HG03045 (cell line): ENCODE measurements at regions not wholly inside any gene's neighbourhood (a gene's known extent, or its start where the extent isn't known, plus 50 kb on each side); places are given as distances from the start of the nearest gene placed in this dataset.
"Not testable (repeated sequence)": the region's sequence is repeated elsewhere in the genome, so short reads cannot be mapped to it uniquely, and the experiment has no call there.

Source experiments
- ATAC-seq: cut with Tn5 transposase; IDR thresholded peaks from one replicate; pipeline ENCODE4 v1.9.1; 2021; ENCODE audit warnings: mild to moderate bottlenecking, moderate library complexity; ENCODE audit not compliant: unreplicated experiment

GRCh38 chr16:18157854-18158253, 178.7 kb downstream of the NPIPA8 start:
- ATAC-seq = not testable (repeated sequence)

- not testable (repeated sequence) for ATAC-seq
Measured at GRCh38 chr16:18152832-18153231, 183.7 kb downstream of the NPIPA8 start.

GRCh38 chr16:18148132-18148531, 188.4 kb downstream of the NPIPA8 start:
- ATAC-seq = not testable (repeated sequence)

- not testable (repeated sequence) for ATAC-seq
Measured at GRCh38 chr16:18146601-18147142, 189.9 kb downstream of the NPIPA8 start.

- not testable (repeated sequence) for ATAC-seq
Measured at GRCh38 chr16:18142066-18142465, 194.5 kb downstream of the NPIPA8 start.

GRCh38 chr16:18136288-18136687, 200.2 kb downstream of the NPIPA8 start:
- ATAC-seq = not testable (repeated sequence)

- not testable (repeated sequence) for ATAC-seq
Measured at GRCh38 chr16:18135024-18135423, 201.5 kb downstream of the NPIPA8 start.

GRCh38 chr16:18131587-18131986, 204.9 kb downstream of the NPIPA8 start:
- not testable (repeated sequence) for ATAC-seq

- ATAC-seq = not testable (repeated sequence)
Measured at GRCh38 chr16:18130478-18131120, 205.9 kb downstream of the NPIPA8 start.

GRCh38 chr16:18127033-18127432, 209.5 kb downstream of the NPIPA8 start:
- ATAC-seq = not testable (repeated sequence)

- ATAC-seq = not testable (repeated sequence)
Measured at GRCh38 chr16:18119092-18119491, 217.4 kb downstream of the NPIPA8 start.

- ATAC-seq = not testable (repeated sequence)
Measured at GRCh38 chr16:18118684-18119083, 217.9 kb downstream of the NPIPA8 start.

- ATAC-seq = not testable (repeated sequence)
Measured at GRCh38 chr16:18118071-18118470, 218.5 kb downstream of the NPIPA8 start.

GRCh38 chr16:18104412-18104811, 232.1 kb downstream of the NPIPA8 start:
- not testable (repeated sequence) for ATAC-seq

- not testable (repeated sequence) for ATAC-seq
Measured at GRCh38 chr16:18101077-18101476, 235.5 kb downstream of the NPIPA8 start.

GRCh38 chr16:18092605-18093004, 243.9 kb downstream of the NPIPA8 start:
- not testable (repeated sequence) for ATAC-seq

GRCh38 chr16:18080658-18081363, 255.7 kb downstream of the NPIPA8 start:
- not testable (repeated sequence) for ATAC-seq

GRCh38 chr16:18077910-18078309, 258.6 kb downstream of the NPIPA8 start:
- not testable (repeated sequence) for ATAC-seq

GRCh38 chr16:18072161-18072560, 264.4 kb downstream of the NPIPA8 start:
- no peak for ATAC-seq

- ATAC-seq = no peak
Measured at GRCh38 chr16:18069683-18070082, 266.9 kb downstream of the NPIPA8 start.

GRCh38 chr16:18068477-18068876, 268.1 kb downstream of the NPIPA8 start:
- ATAC-seq = no peak

- ATAC-seq = no peak
Measured at GRCh38 chr16:18062713-18063112, 273.8 kb downstream of the NPIPA8 start.
